Mesothelial cell of epicardium (in vitro differentiated cells): ENCODE measurements at regions not wholly inside any gene's neighbourhood (a gene's known extent, or its start where the extent isn't known, plus 50 kb on each side); places are given as distances from the start of the nearest gene placed in this dataset.
"Not testable (repeated sequence)": the region's sequence is repeated elsewhere in the genome, so short reads cannot be mapped to it uniquely, and the experiment has no call there.

Experiments
- DNase-seq, 2 experiments: peaks; one replicate each; pipeline ENCODE4 v3.0.0; 2021; ENCODE audit warnings: low spot score in 2 of 2; ENCODE audit not compliant: unreplicated experiment in 2 of 2
- H3K27ac Mint-ChIP-seq: 2 replicates; pipeline ENCODE4 v1.8.0; 2021; ENCODE audit warnings: mixed read lengths
- H3K27me3 Mint-ChIP-seq: 2 replicates; pipeline ENCODE4 v1.8.0; 2021; ENCODE audit warnings: low read depth, mixed read lengths
- H3K36me3 Mint-ChIP-seq: 2 replicates; pipeline ENCODE4 v1.8.0; 2021; ENCODE audit warnings: mixed read lengths
- H3K4me1 Mint-ChIP-seq: 2 replicates; pipeline ENCODE4 v1.8.0; 2021; ENCODE audit warnings: mixed read lengths
- H3K4me3 Mint-ChIP-seq: 2 replicates; pipeline ENCODE4 v1.8.0; 2021; ENCODE audit warnings: mild to moderate bottlenecking, moderate library complexity, mixed read lengths
- H3K9me3 Mint-ChIP-seq: 2 replicates; pipeline ENCODE4 v1.8.0; 2021; ENCODE audit warnings: mixed read lengths
- TF ChIP-seq, protein P1 (sequence below): fragments of 200-600 bp; sonication (generic); IDR thresholded peaks from one replicate; pipeline ENCODE4 v1.5.0; 2021; ENCODE audit warnings: antibody characterized with exemption; ENCODE audit not compliant: unreplicated experiment

DNA sequence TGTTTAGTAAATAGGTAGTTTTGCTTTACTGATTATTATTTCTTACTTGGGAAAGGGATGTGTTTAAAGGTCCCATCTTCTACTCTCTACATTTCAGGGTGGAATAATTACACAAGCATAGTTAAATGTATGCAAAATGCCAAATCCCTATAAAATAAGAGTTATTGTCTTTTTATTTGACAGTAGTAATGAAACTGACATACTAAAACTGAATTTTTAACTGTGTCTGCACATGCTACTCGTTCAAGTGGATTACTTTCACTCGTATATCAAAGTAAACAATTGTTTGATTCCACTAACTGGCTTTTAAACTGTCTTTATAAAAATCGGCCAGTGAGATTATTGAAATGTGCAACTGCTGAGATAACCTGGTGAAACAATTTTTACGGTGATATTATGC is 602.9 kb upstream of the ADGRB3 start:
- no peak for DNase-seq
- Mint-ChIP-seq H3K27me3 (no peaks in the 10 kb centered on the region), H3K9me3 (peaks cover 4% of the 10 kb centered on the region), H3K27ac (no peak overlapping the region), H3K4me3 (no peak overlapping the region), H3K4me1 (no peaks in the 10 kb centered on the region), H3K36me3 (no peaks in the 10 kb centered on the region)
- TF ChIP-seq, protein P1, sequence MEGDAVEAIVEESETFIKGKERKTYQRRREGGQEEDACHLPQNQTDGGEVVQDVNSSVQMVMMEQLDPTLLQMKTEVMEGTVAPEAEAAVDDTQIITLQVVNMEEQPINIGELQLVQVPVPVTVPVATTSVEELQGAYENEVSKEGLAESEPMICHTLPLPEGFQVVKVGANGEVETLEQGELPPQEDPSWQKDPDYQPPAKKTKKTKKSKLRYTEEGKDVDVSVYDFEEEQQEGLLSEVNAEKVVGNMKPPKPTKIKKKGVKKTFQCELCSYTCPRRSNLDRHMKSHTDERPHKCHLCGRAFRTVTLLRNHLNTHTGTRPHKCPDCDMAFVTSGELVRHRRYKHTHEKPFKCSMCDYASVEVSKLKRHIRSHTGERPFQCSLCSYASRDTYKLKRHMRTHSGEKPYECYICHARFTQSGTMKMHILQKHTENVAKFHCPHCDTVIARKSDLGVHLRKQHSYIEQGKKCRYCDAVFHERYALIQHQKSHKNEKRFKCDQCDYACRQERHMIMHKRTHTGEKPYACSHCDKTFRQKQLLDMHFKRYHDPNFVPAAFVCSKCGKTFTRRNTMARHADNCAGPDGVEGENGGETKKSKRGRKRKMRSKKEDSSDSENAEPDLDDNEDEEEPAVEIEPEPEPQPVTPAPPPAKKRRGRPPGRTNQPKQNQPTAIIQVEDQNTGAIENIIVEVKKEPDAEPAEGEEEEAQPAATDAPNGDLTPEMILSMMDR = no peak

DNA sequence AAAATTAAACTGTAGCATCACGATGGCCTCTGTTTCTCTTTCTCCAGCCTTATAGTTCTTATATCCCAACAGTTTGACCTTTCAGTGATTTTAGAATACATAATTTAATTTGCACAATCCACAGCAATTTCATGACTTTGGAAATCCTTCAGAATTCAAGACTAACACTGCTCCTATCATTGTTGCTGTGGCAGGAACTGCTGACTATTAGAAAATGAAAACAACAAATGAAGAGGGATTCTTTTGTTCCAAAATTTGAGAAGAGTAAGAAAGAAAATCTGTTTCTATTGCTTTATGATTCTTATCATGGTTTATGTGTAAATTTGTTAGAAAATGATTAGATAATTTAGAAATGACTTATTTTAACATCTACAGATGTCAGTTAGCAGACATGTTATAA is 604.0 kb upstream of the ADGRB3 start:
- Mint-ChIP-seq H3K4me1 (no peaks in the 10 kb centered on the region), H3K9me3 (peaks cover 4% of the 10 kb centered on the region), H3K4me3 (no peak overlapping the region), H3K27me3 (no peaks in the 10 kb centered on the region), H3K27ac (no peak overlapping the region), H3K36me3 (no peaks in the 10 kb centered on the region)
- no peak for DNase-seq
- TF ChIP-seq, protein P1 = no peak

DNA sequence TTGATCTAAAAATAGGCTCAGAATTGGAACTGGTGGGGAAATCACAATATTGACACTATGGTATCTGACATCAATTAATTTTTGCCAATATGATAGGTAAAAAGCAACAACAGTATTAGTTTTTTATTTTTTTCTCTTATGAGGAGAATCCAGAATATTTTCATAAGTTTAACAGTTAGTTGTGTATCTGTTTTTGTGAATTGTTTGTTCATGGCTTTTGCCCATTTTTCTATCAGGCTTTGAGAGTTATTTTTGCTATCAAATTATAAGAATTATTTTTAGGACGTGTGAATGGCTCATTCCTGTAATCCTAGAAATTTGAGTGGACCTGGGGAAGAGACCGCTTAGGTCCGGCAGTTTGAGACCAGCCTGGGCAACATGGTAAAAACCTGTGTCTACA is 608.6 kb upstream of the ADGRB3 start:
- no peak overlapping the region for H3K4me3 Mint-ChIP-seq
- H3K9me3 Mint-ChIP-seq = no peaks in the 10 kb centered on the region
- no peaks in the 10 kb centered on the region for H3K27me3 Mint-ChIP-seq
- no peaks in the 10 kb centered on the region for H3K36me3 Mint-ChIP-seq
- no peaks in the 10 kb centered on the region for H3K4me1 Mint-ChIP-seq
- H3K27ac Mint-ChIP-seq = no peak overlapping the region
- DNase-seq = no peak
- TF ChIP-seq, protein P1 = no peak

DNA sequence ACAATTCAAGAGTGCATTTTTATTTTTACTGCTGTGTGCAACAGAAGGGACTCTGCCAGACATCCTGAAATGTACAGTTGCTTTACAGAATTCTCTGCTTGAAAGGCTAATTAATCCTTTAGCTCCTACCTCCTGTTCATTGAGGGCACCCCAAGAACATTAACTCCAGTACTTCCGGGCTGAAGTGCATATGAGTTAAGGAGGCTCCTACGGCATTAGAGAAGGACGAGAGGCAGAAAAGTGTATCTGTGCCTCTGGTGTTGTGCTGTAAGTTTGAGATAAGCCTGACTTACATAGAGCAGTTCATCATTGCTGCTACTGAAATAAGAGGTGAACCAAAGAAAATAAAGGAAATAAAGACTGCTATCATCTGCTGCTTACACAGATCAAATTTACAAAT is 609.3 kb upstream of the ADGRB3 start:
- Mint-ChIP-seq H3K27me3 (no peaks in the 10 kb centered on the region), H3K9me3 (peaks cover 2% of the 10 kb centered on the region), H3K4me3 (no peak overlapping the region), H3K4me1 (no peaks in the 10 kb centered on the region), H3K27ac (no peak overlapping the region), H3K36me3 (no peaks in the 10 kb centered on the region)
- DNase-seq = no peak
- TF ChIP-seq, protein P1 = no peak

DNA sequence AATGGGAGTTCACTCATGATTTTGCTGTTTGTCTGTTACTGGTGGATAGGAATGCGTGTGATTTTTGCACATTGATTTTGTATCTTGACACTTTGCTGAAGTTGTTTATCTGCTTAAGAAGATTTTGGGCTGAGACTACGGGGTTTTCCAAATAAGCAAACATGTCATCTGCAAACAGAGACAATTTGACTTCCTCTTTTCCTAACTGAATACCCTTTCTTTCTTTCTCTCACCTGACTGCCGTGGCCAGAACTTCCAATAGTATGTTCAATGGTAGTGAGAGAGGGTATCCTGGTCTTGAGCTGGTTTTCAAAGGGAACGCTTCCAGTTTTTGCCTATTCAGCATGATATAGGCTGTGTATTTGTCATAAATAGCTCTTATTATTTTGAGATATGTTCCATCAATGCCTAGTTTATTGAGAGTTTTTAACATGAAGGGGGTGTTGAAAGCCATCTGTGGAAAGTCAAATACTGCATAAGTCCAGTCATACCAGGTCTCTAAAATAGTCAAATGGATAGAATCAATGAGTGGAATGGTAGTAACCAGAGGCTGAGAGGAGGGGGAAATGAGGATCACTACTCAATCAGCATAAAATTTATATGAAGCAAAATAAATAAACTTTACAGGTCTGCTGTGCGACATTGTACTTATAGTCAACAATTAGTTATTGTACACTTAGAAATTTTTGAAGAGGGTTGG is 610.4 kb upstream of the ADGRB3 start:
- DNase-seq = no peak
- no peaks in the 10 kb centered on the region for H3K27me3 Mint-ChIP-seq
- TF ChIP-seq, protein P1 = no peak
- no peak overlapping the region for H3K27ac Mint-ChIP-seq
- H3K4me1 Mint-ChIP-seq = no peaks in the 10 kb centered on the region
- H3K4me3 Mint-ChIP-seq = no peak overlapping the region
- peaks cover 5% of the 10 kb centered on the region for H3K9me3 Mint-ChIP-seq
- no peaks in the 10 kb centered on the region for H3K36me3 Mint-ChIP-seq

DNA sequence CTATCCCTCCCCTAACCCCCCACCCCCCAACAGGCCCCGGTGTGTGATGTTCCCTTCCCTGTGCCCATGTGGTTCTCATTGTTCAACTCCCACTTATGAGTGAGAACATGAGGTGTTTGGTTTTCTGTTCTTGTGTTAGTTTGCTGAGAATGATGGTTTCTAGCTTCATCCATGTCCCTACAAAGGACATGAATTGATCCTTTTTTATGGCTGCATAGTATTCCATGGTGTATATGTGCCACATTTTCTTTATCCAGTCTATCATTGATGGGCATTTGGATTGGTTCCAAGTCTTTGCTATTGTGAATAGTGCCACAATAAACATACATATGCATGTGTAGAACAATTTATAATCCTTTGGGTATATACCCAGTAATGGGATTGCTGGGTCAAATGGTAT is 612.1 kb upstream of the ADGRB3 start:
- H3K4me1 Mint-ChIP-seq, H3K36me3 Mint-ChIP-seq, H3K27me3 Mint-ChIP-seq, H3K9me3 Mint-ChIP-seq, H3K4me3 Mint-ChIP-seq, H3K27ac Mint-ChIP-seq, DNase-seq: not testable (repeated sequence)
